ENCODE measurements at regions not wholly inside any gene's neighbourhood (a gene's known extent, or its start where the extent isn't known, plus 50 kb on each side); places are given as distances from the start of the nearest gene placed in this dataset.

DNA sequence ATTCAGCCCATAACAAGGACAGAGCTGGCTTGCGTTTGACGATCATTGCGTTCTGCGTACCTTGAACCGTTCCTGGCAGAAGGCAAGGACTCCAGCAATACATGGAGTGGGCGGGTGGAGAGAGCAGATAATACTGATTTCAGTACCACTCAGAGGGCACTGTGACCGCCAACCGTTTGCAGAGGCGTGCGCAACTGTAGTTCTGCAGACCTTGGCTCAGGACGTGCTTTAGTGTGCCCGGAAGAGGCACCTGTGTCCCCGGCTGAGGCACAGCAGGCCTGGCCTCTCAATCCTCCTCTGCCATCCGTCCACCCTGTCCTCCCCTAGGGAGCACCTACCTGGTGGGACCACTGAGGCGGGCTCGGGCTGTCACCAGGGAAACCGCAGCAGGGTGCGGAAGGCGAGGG lies 117.6 kb upstream of the USP29 start:
- TF ChIP-seq, protein P1, sequence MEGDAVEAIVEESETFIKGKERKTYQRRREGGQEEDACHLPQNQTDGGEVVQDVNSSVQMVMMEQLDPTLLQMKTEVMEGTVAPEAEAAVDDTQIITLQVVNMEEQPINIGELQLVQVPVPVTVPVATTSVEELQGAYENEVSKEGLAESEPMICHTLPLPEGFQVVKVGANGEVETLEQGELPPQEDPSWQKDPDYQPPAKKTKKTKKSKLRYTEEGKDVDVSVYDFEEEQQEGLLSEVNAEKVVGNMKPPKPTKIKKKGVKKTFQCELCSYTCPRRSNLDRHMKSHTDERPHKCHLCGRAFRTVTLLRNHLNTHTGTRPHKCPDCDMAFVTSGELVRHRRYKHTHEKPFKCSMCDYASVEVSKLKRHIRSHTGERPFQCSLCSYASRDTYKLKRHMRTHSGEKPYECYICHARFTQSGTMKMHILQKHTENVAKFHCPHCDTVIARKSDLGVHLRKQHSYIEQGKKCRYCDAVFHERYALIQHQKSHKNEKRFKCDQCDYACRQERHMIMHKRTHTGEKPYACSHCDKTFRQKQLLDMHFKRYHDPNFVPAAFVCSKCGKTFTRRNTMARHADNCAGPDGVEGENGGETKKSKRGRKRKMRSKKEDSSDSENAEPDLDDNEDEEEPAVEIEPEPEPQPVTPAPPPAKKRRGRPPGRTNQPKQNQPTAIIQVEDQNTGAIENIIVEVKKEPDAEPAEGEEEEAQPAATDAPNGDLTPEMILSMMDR (IDR thresholded peaks at IDR 0.05; ENCODE audit: low read depth, low read length, poor library complexity, severe bottlenecking): no peak
- TF ChIP-seq EZH2phosphoT487 (IDR thresholded peaks at IDR 0.05; ENCODE audit: borderline replicate concordance, low read length): no peak
